GM06990 (cell line): ENCODE measurements at regions not wholly inside any gene's neighbourhood (a gene's known extent, or its start where the extent isn't known, plus 50 kb on each side); places are given as distances from the start of the nearest gene placed in this dataset.

Experiments
- DNase-seq: peaks from one replicate; pipeline ENCODE4 v3.0.0-alpha.2; 2011; ENCODE audit not compliant: insufficient read length; ENCODE audit errors: extremely low read depth
- H3K27me3 ChIP-seq: replicated peaks from 2 replicates; pipeline ENCODE4 v1.6.0; 2011; ENCODE audit warnings: low read length; ENCODE audit not compliant: control insufficient read depth, insufficient read depth
- H3K36me3 ChIP-seq: 2 replicates; pipeline ENCODE4 v1.5.1; 2011; ENCODE audit warnings: low read length; ENCODE audit not compliant: control insufficient read depth, insufficient read depth
- H3K4me3 ChIP-seq: replicated peaks from 2 replicates; pipeline ENCODE4 v1.5.1; 2011; ENCODE audit warnings: low read depth, mild to moderate bottlenecking, control low read depth, low read length
- CTCF ChIP-seq: IDR thresholded peaks from 2 replicates; pipeline ENCODE4 v1.5.1; 2011; ENCODE audit warnings: low read length, control low read depth, mild to moderate bottlenecking, inconsistent platforms; ENCODE audit not compliant: insufficient read depth, poor library complexity, severe bottlenecking

DNA sequence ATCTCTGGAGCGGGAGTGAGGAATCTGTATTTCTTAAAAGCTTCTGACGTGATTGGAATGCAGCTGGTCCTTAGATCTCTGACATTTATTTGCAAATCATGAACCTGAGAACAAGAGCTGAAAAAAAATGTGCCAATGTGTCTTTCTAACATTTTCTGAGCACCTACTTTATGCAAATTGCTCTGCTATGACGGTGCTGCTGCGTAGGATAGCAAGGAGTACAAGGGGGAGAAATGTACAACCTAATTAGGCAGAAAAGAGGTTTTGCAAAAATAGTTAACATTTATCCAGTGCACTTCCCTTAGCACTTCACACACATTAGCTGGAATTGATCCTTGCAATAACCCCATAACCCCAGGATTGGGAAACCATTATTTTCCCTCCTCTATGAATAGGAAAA, 357.5 kb downstream of the TLE4 start:
- no peaks in the 10 kb centered on the region for H3K27me3 ChIP-seq
- no peak for TF ChIP-seq CTCF
- no peak for DNase-seq
- no peaks in the 10 kb centered on the region for H3K36me3 ChIP-seq
- no peak overlapping the region for H3K4me3 ChIP-seq

GRCh38 chr9:79928661-79929223, 357.0 kb downstream of the TLE4 start:
- H3K4me3 ChIP-seq: no peak overlapping the region
- no peak for DNase-seq
- H3K36me3 ChIP-seq: no peaks in the 10 kb centered on the region
- H3K27me3 ChIP-seq: no peaks in the 10 kb centered on the region
- no peak for TF ChIP-seq CTCF

DNA sequence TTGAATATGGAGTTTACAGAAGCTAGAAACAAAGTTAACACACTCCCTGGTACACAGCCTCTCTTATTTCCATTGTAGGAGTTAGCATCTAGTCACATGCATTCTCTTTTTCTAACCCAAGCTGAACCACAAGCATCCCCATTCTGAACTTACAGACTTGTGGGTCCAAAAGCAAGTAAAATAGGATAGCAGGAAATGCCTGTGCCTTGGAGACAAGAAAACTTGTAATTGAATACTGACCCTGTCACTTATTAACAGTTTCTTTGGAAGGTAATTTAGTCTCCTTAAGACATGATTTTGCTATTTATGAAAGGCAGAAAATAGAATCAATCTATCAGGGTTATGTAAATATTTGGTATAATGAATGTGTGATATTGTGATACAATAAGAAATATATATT, 353.6 kb downstream of the TLE4 start:
- no peak for DNase-seq
- no peak for TF ChIP-seq CTCF
- H3K36me3 ChIP-seq: no peaks in the 10 kb centered on the region
- no peaks in the 10 kb centered on the region for H3K27me3 ChIP-seq
- no peak overlapping the region for H3K4me3 ChIP-seq

DNA sequence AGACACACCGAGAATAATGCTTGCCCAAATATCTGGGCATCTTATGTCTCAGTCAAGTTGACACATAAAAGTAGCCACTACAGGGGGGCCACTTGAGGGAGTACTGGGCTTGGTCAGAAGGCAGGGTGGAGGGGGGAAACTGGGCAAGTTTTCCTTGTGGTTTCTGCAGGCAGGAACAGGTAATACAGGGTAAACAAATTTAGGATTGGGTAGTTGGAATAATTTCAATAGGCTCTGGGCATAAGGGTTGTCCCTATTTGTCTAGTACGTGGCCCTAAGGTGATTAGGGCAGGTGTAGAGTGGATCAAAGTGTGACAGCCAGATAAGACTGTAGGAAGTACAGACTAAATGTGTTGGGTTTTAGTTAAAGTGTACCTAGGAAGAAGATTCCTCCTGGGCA, 353.1 kb downstream of the TLE4 start:
- no peaks in the 10 kb centered on the region for H3K27me3 ChIP-seq
- no peak for DNase-seq
- H3K36me3 ChIP-seq: no peaks in the 10 kb centered on the region
- no peak for TF ChIP-seq CTCF
- H3K4me3 ChIP-seq: no peak overlapping the region

- no peak for DNase-seq
- Histone ChIP-seq H3K4me3 (no peak overlapping the region), H3K27me3 (no peaks in the 10 kb centered on the region), H3K36me3 (no peaks in the 10 kb centered on the region)
- TF ChIP-seq CTCF: no peak
Measured at GRCh38 chr9:79917421-79917820, 345.7 kb downstream of the TLE4 start.

- no peak for DNase-seq
- Histone ChIP-seq H3K4me3 (no peak overlapping the region), H3K27me3 (no peaks in the 10 kb centered on the region), H3K36me3 (no peaks in the 10 kb centered on the region)
- TF ChIP-seq CTCF: no peak
Measured at GRCh38 chr9:79913867-79914266, 342.1 kb downstream of the TLE4 start.
